Aorta (tissue), 5 donors: ENCODE measurements at regions not wholly inside any gene's neighbourhood (a gene's known extent, or its start where the extent isn't known, plus 50 kb on each side); places are given as distances from the start of the nearest gene placed in this dataset.

Experiments
- ATAC-seq: fragments of 200-7000 bp; cut with Tn5 transposase; one replicate; pipeline ENCODE4 v1.9.1; 2022; ENCODE audit warnings: moderate library complexity; ENCODE audit not compliant: low FRiP score
- DNase-seq, 2 donors: peaks; one replicate each; pipeline ENCODE4 v3.0.0-alpha.2; 2020
- H3K27ac ChIP-seq, 2 donors: one replicate each; pipeline ENCODE4 v1.5.1; 2013; ENCODE audit warnings: low read length in 2 of 2, mild to moderate bottlenecking in 2 of 2, moderate library complexity in 2 of 2, control low read depth in 1 of 2, inconsistent platforms in 1 of 2, low read depth in 1 of 2
- H3K27me3 ChIP-seq, 2 donors: one replicate each; pipeline ENCODE4 v1.6.1; 2013; ENCODE audit warnings: control low read depth in 1 of 2, low read length in 1 of 2, mild to moderate bottlenecking in 1 of 2, moderate library complexity in 1 of 2; ENCODE audit not compliant: insufficient read depth in 2 of 2, control insufficient read depth in 1 of 2
- H3K36me3 ChIP-seq, 2 donors: one replicate each; pipeline ENCODE4 v1.6.1; 2013; ENCODE audit warnings: control low read depth in 1 of 2, low read length in 1 of 2, mild to moderate bottlenecking in 1 of 2; ENCODE audit not compliant: insufficient read depth in 2 of 2, control insufficient read depth in 1 of 2
- H3K4me1 ChIP-seq, 2 donors: one replicate each; pipeline ENCODE4 v1.6.1; 2013; ENCODE audit warnings: low read length in 2 of 2, control low read depth in 1 of 2, mild to moderate bottlenecking in 1 of 2, moderate library complexity in 1 of 2; ENCODE audit not compliant: insufficient read depth in 2 of 2, control insufficient read depth in 1 of 2
- H3K4me3 ChIP-seq, 2 donors: one replicate each; pipeline ENCODE4 v1.5.1; 2013; ENCODE audit warnings: low read length in 2 of 2, control low read depth in 1 of 2, mild to moderate bottlenecking in 1 of 2
- H3K9me3 ChIP-seq: one replicate; pipeline ENCODE4 v1.6.1; 2013; ENCODE audit warnings: mild to moderate bottlenecking, low read length; ENCODE audit not compliant: control insufficient read depth
- WGBS, 2 donors: extraction: QIAGEN DNeasy Blood & Tissue Kit; methylation state at CpG; one replicate each; pipeline ENCODE4 v1.1.7; 2013; 5-methylcytosine and 5-hydroxymethylcytosine counted together
- intact Hi-C, 2 donors: fragments of 100-400 bp; cut with DNase I; formaldehyde crosslinking; loops; one replicate each; pipeline versions ENCODE4 v1.14.2 to v1.15.0; 2022
- donor health status: healthy with polysubstance abuse.
- donor health status: Bipolar disorder and iron deficiency.
- donor health status: DM: no; HTN: no; CAD: no.
- donor health status: DM: no; HTN: no; CAD: no.
- donor health status: DM: yes; HTN: yes; CAD: no.

GRCh38 chr12:91836696-91837095 is 308.9 kb downstream of the BTG1 start:
- ATAC-seq (no peak), DNase-seq (no peak)
- Histone ChIP-seq H3K36me3 (no peaks in the 10 kb centered on the region), H3K9me3 (peaks cover 3% of the 10 kb centered on the region), H3K27me3 (no peaks in the 10 kb centered on the region), H3K4me1 (no peaks in the 10 kb centered on the region), H3K4me3 (no peak overlapping the region), H3K27ac (no peak overlapping the region)
- 93% methylated on average over 1 of the region's 1 CpG for WGBS, 2 donors
- intact Hi-C loops: no loop called here

- 91 to 93% methylated on average over 1 of the region's 1 CpG for WGBS, 2 donors
- no peaks in the 10 kb centered on the region for H3K4me1 ChIP-seq
- H3K9me3 ChIP-seq: peaks cover 3% of the 10 kb centered on the region
- H3K27ac ChIP-seq: no peak overlapping the region
- no peaks in the 10 kb centered on the region for H3K36me3 ChIP-seq
- no peaks in the 10 kb centered on the region for H3K27me3 ChIP-seq
- no peak overlapping the region for H3K4me3 ChIP-seq
- no peak for ATAC-seq
- intact Hi-C loops: no loop called here
- no peak for DNase-seq
Measured at GRCh38 chr12:91836264-91836663, 309.4 kb downstream of the BTG1 start.

- H3K36me3 ChIP-seq: no peaks in the 10 kb centered on the region
- H3K9me3 ChIP-seq: peaks cover 1% of the 10 kb centered on the region
- ATAC-seq (no peak), DNase-seq (no peak)
- H3K4me3 ChIP-seq: no peak overlapping the region
- no peaks in the 10 kb centered on the region for H3K27me3 ChIP-seq
- intact Hi-C loops: no loop called here
- H3K4me1 ChIP-seq: no peaks in the 10 kb centered on the region
- H3K27ac ChIP-seq: no peak overlapping the region
Measured at GRCh38 chr12:91835693-91836092, 310.0 kb downstream of the BTG1 start.

- H3K9me3 ChIP-seq: no peaks in the 10 kb centered on the region
- ATAC-seq: peak; percentile 50
- intact Hi-C loops: no loop called here
- no peaks in the 10 kb centered on the region for H3K36me3 ChIP-seq
- H3K4me1 ChIP-seq: no peaks in the 10 kb centered on the region
- H3K27ac ChIP-seq: peak overlapping the region in 1 of 2 donors; percentile 71
- 30 to 34% methylated on average over 3 of the region's 3 CpGs for WGBS, 2 donors
- H3K27me3 ChIP-seq: no peaks in the 10 kb centered on the region
- no peak for DNase-seq
- no peak overlapping the region for H3K4me3 ChIP-seq
Measured at GRCh38 chr12:91833780-91834359, 311.8 kb downstream of the BTG1 start.

GRCh38 chr12:91825999-91826398 is 319.6 kb downstream of the BTG1 start:
- ATAC-seq (no peak), DNase-seq (no peak)
- 75 to 88% methylated on average over 3 of the region's 3 CpGs for WGBS, 2 donors
- no peaks in the 10 kb centered on the region for H3K9me3 ChIP-seq
- no peak overlapping the region for H3K4me3 ChIP-seq
- intact Hi-C loops: no loop called here
- no peaks in the 10 kb centered on the region for H3K27me3 ChIP-seq
- no peaks in the 10 kb centered on the region for H3K4me1 ChIP-seq
- no peak overlapping the region for H3K27ac ChIP-seq
- no peaks in the 10 kb centered on the region for H3K36me3 ChIP-seq

GRCh38 chr12:91824991-91825390 is 320.7 kb downstream of the BTG1 start:
- DNase-seq (no peak), ATAC-seq (no peak)
- Histone ChIP-seq H3K36me3 (no peaks in the 10 kb centered on the region), H3K27ac (no peak overlapping the region), H3K9me3 (no peaks in the 10 kb centered on the region), H3K27me3 (no peaks in the 10 kb centered on the region), H3K4me3 (no peak overlapping the region), H3K4me1 (no peaks in the 10 kb centered on the region)
- intact Hi-C loops: no loop called here

GRCh38 chr12:91819132-91819447 is 326.6 kb downstream of the BTG1 start:
- H3K9me3 ChIP-seq: no peaks in the 10 kb centered on the region

GRCh38 chr12:91818227-91819131 is 327.2 kb downstream of the BTG1 start:
- WGBS, 2 donors: 83 to 90% methylated on average over 2 of the region's 2 CpGs
- DNase-seq (no peak), ATAC-seq (no peak)
- intact Hi-C loops: loop anchor here (10.0 kb wide), 2 partner anchors 166 to 746 kb away; no protein-coding TSS in a partner anchor
- no peak overlapping the region for H3K27ac ChIP-seq
- no peaks in the 10 kb centered on the region for H3K36me3 ChIP-seq
- H3K9me3 ChIP-seq: no peaks in the 10 kb centered on the region
- H3K27me3 ChIP-seq: no peaks in the 10 kb centered on the region
- H3K4me3 ChIP-seq: no peak overlapping the region
- no peaks in the 10 kb centered on the region for H3K4me1 ChIP-seq

More at GRCh38 chr12:91819132-91819447, 326.6 kb downstream of the BTG1 start:
- DNase-seq (no peak), ATAC-seq (peak; percentile 50)
- Histone ChIP-seq H3K27ac (no peak overlapping the region), H3K4me3 (no peak overlapping the region), H3K4me1 (no peaks in the 10 kb centered on the region), H3K36me3 (no peaks in the 10 kb centered on the region), H3K27me3 (no peaks in the 10 kb centered on the region)
- intact Hi-C loops: loop anchor here (10.0 kb wide), 2 partner anchors 166 to 746 kb away; no protein-coding TSS in a partner anchor

- intact Hi-C loops: loop anchor here (2.0 to 10.0 kb wide), 3 partner anchors 167 to 747 kb away; no protein-coding TSS in a partner anchor
- H3K36me3 ChIP-seq: no peaks in the 10 kb centered on the region
- H3K27me3 ChIP-seq: no peaks in the 10 kb centered on the region
- H3K9me3 ChIP-seq: no peaks in the 10 kb centered on the region
- no peak overlapping the region for H3K27ac ChIP-seq
- 12 to 15% methylated on average over 2 of the region's 2 CpGs for WGBS, 2 donors
- peak; percentile 15 for ATAC-seq
- H3K4me1 ChIP-seq: no peaks in the 10 kb centered on the region
- no peak overlapping the region for H3K4me3 ChIP-seq
- DNase-seq: no peak
Measured at GRCh38 chr12:91817517-91817916, 328.1 kb downstream of the BTG1 start.
